Tibial nerve (tissue), 4 donors: ENCODE measurements at regions not wholly inside any gene's neighbourhood (a gene's known extent, or its start where the extent isn't known, plus 50 kb on each side); places are given as distances from the start of the nearest gene placed in this dataset.
"Not testable (repeated sequence)": the region's sequence is repeated elsewhere in the genome, so short reads cannot be mapped to it uniquely, and the experiment has no call there.

ENCODE experiments used
- DNase-seq, 2 donors: peaks; one replicate each; pipeline ENCODE4 v3.0.0-alpha.2; 2019; ENCODE audit warnings: low spot score in 2 of 2
- H3K27ac ChIP-seq, 4 donors: fragments of 200-600 bp; sonication (generic) in 3 of 4; one replicate each; pipeline ENCODE4 v1.5.1; 2017 to 2019; ENCODE audit warnings: mild to moderate bottlenecking in 1 of 4
- H3K27me3 ChIP-seq, 2 donors: fragments of 200-600 bp; sonication (generic) in 1 of 2; one replicate each; pipeline versions ENCODE4 v1.5.1 to v1.6.0; 2017 to 2019
- H3K36me3 ChIP-seq, 3 donors: fragments of 200-600 bp; sonication (generic); one replicate each; pipeline ENCODE4 v1.5.1; 2018 to 2019
- H3K4me1 ChIP-seq, 4 donors: fragments of 200-600 bp; sonication (generic) in 3 of 4; one replicate each; pipeline ENCODE4 v1.5.1; 2017 to 2019
- H3K4me3 ChIP-seq, 4 donors: fragments of 200-600 bp; sonication (generic) in 3 of 4; one replicate each; pipeline ENCODE4 v1.5.1; 2017 to 2019; ENCODE audit warnings: mild to moderate bottlenecking in 1 of 4, moderate library complexity in 1 of 4
- H3K9me3 ChIP-seq, 4 donors: fragments of 200-600 bp; sonication (generic) in 3 of 4; one replicate each; pipeline ENCODE4 v1.5.1; 2017 to 2019
- CTCF ChIP-seq, 5 experiments: fragments of 200-600 bp in 3 of 5; fragments of 450-650 bp in 2 of 5; sonication (generic) in 3 of 5; IDR thresholded peaks; one replicate each; pipeline ENCODE4 v1.5.1; 2016 to 2019; ENCODE audit warnings: antibody characterized with exemption in 5 of 5, mild to moderate bottlenecking in 3 of 5, moderate library complexity in 2 of 5
- EP300 ChIP-seq, 2 donors: sonication (generic); formaldehyde crosslinking; IDR thresholded peaks; one replicate each; pipeline ENCODE4 v1.6.1; 2017; ENCODE audit warnings: antibody characterized with exemption in 2 of 2, mild to moderate bottlenecking in 1 of 2
- POLR2A ChIP-seq, 2 donors: fragments of 450-650 bp; IDR thresholded peaks; one replicate each; pipeline ENCODE4 v1.6.1; 2017; ENCODE audit warnings: antibody characterized with exemption in 2 of 2, mild to moderate bottlenecking in 2 of 2, moderate library complexity in 2 of 2
- WGBS, 2 donors: methylation state at CpG; one replicate each; pipeline ENCODE4 v1.1.5; 2018; 5-methylcytosine and 5-hydroxymethylcytosine counted together

DNA sequence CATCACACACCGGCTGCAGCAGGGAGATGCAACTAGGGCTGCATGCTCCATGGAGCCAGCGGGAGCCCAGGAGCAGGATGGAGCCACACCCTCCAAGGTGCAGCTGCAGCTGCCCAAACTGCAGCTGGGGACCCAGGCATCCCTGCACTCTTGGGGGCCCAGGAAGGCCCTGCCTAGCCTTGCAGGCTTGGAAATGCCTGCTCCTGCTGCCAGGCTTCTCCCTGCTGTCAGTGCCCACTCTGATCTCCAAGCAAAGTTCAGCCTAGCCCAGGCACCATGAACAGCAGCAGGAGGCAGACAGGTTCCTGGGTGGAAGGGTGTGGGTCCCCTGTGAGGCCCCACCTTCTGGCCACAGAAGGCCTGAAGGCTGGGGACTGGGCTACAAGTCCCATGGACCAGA is 1057.1 kb downstream of the CDH8 start:
- TF ChIP-seq POLR2A (IDR thresholded peaks at IDR 0.05) (no peak), CTCF (IDR thresholded peaks at IDR 0.05) (no peak), EP300 (IDR thresholded peaks at IDR 0.05) (no peak)
- DNase-seq = no peak
- Histone ChIP-seq H3K9me3 (no peaks in the 10 kb centered on the region), H3K4me3 (no peak overlapping the region), H3K36me3 (no peaks in the 10 kb centered on the region), H3K27ac (no peak overlapping the region), H3K4me1 (no peaks in the 10 kb centered on the region), H3K27me3 (no peaks in the 10 kb centered on the region)
- WGBS, 2 donors = 31 to 70% methylated on average over 1 to 2 of the region's 2 CpGs

GRCh38 chr16:60949800-60950199 is 1086.4 kb downstream of the CDH8 start:
- H3K4me3 ChIP-seq = no peak overlapping the region
- TF ChIP-seq POLR2A (IDR thresholded peaks at IDR 0.05) (no peak), CTCF (IDR thresholded peaks at IDR 0.05) (no peak), EP300 (IDR thresholded peaks at IDR 0.05) (no peak)
- H3K27me3 ChIP-seq = no peaks in the 10 kb centered on the region
- WGBS, 2 donors = 60 to 72% methylated on average over 5 of the region's 5 CpGs
- H3K36me3 ChIP-seq = no peaks in the 10 kb centered on the region
- no peaks in the 10 kb centered on the region for H3K9me3 ChIP-seq
- no peaks in the 10 kb centered on the region for H3K4me1 ChIP-seq
- DNase-seq = no peak
- H3K27ac ChIP-seq = no peak overlapping the region

GRCh38 chr16:60945225-60945624 is 1091.0 kb downstream of the CDH8 start:
- H3K36me3 ChIP-seq = no peaks in the 10 kb centered on the region
- TF ChIP-seq EP300 (IDR thresholded peaks at IDR 0.05) = no peak
- H3K9me3 ChIP-seq = no peaks in the 10 kb centered on the region
- H3K4me3 ChIP-seq = no peak overlapping the region
- H3K27ac ChIP-seq = no peak overlapping the region
- no peaks in the 10 kb centered on the region for H3K27me3 ChIP-seq
- no peaks in the 10 kb centered on the region for H3K4me1 ChIP-seq
- WGBS, 2 donors = 0 to 2% methylated on average over 2 of the region's 2 CpGs
- no peak for DNase-seq

GRCh38 chr16:60936189-60936588 is 1100.0 kb downstream of the CDH8 start:
- 92 to 94% methylated on average over 10 of the region's 10 CpGs for WGBS, 2 donors

DNA sequence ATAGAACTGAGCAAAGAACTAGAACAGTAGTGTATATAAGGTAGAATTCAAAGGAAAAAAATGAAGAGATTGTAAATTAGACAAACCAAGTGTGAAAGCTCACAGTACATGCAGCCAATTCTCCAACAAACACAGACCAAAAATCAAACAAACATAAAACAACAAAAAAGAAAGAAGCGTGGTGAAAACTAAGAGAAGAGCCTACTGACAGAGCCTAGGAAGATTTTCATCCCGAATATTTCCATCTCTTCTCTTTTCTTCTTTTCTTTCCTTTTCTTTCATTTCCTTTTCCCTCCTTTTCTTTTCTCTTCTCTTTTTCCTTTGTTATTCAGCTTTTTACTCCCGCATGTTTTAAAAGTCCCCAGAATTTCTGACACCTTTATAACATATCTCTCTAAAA is 1103.6 kb downstream of the CDH8 start:
- H3K36me3 ChIP-seq = no peaks in the 10 kb centered on the region
- no peak overlapping the region for H3K27ac ChIP-seq
- no peaks in the 10 kb centered on the region for H3K27me3 ChIP-seq
- no peak overlapping the region for H3K4me3 ChIP-seq
- WGBS, 2 donors = 89 to 92% methylated on average over 3 of the region's 3 CpGs
- no peaks in the 10 kb centered on the region for H3K9me3 ChIP-seq
- DNase-seq = no peak
- H3K4me1 ChIP-seq = no peaks in the 10 kb centered on the region
- TF ChIP-seq POLR2A (IDR thresholded peaks at IDR 0.05) (no peak), CTCF (IDR thresholded peaks at IDR 0.05) (no peak), EP300 (IDR thresholded peaks at IDR 0.05) (no peak)

More at GRCh38 chr16:60936189-60936588, 1100.0 kb downstream of the CDH8 start:
- DNase-seq, H3K27me3 ChIP-seq, H3K4me1 ChIP-seq, H3K36me3 ChIP-seq, H3K27ac ChIP-seq, H3K9me3 ChIP-seq, H3K4me3 ChIP-seq: not testable (repeated sequence)

GRCh38 chr16:60930291-60930690 is 1105.9 kb downstream of the CDH8 start:
- no peaks in the 10 kb centered on the region for H3K36me3 ChIP-seq
- H3K9me3 ChIP-seq = no peaks in the 10 kb centered on the region
- 73 to 75% methylated on average over 5 of the region's 5 CpGs for WGBS, 2 donors
- no peak overlapping the region for H3K27ac ChIP-seq
- no peak for TF ChIP-seq EP300 (IDR thresholded peaks at IDR 0.05)
- no peak for TF ChIP-seq CTCF (IDR thresholded peaks at IDR 0.05)
- TF ChIP-seq POLR2A (IDR thresholded peaks at IDR 0.05) = no peak
- H3K4me3 ChIP-seq = no peak overlapping the region
- DNase-seq = no peak
- no peaks in the 10 kb centered on the region for H3K27me3 ChIP-seq
- H3K4me1 ChIP-seq = no peaks in the 10 kb centered on the region
